ENCODE measurements at regions not wholly inside any gene's neighbourhood (a gene's known extent, or its start where the extent isn't known, plus 50 kb on each side); places are given as distances from the start of the nearest gene placed in this dataset.

DNA sequence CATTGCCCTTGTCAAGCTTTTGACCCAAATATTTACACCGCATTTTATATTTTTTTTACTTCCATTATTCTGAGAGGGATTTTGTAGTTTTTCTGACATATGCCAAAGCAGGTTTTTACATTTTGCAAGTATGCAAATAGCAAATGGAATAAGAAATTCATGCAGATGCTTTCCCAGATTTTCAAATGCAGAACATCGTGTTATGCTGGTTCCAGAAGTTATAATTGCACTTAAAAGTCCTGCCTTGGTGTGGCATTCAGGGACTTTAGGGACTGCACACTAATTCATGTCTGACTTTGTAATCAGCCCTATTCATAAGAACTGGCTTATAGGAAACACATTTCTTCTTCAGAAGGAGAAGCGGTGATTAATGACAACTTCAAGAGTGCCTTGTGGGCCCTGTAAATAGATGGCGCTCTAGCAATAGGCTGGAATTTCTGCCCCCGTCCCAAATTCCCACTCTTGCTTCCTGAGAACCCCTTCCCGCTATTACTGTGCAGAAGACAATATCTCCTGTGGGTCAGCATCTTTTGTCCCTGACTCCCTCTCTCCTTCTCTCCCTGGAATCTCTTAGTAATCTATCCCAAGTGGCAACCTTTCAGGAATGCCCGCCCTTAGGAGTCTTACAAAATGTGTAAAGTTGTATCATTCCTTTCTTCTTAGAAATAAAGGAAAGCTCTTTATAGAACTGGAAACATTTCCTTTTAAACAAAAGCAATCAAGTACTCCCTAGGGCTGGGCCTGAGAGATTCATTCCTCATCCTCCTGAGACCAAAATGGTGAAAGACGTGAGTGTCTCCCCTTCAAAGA, 264.0 kb downstream of the INHBA start:
- Histone ChIP-seq H4K20me1 (ENCODE audit: insufficient read depth) (no peaks in the 10 kb centered on the region), H3K36me3 (replicated peaks in 1 of 2; ENCODE audit: control insufficient read depth in 1 of 2, insufficient read depth in 2 of 2, low read length in 1 of 2) (no peaks in the 10 kb centered on the region), H3K9me3 (no peaks in the 10 kb centered on the region), H3K9me2 (no peaks in the 10 kb centered on the region), H3K27me3 (ENCODE audit: insufficient read depth) (no peaks in the 10 kb centered on the region), H3K4me2 (no peak overlapping the region), H3K9ac (no peak overlapping the region), H3K27ac (ENCODE audit: low read depth in 2 of 2, low read length in 1 of 2) (peak overlapping the region in 1 of 2 experiments; percentile 87; a peak in 2 of 4 replicates), H3K4me1 (ENCODE audit: control insufficient read depth in 1 of 2, insufficient read depth in 2 of 2, low read depth in 1 of 2, low read length in 1 of 2) (peaks cover 0 to 12% of the 10 kb centered on the region in 2 experiments; a peak in 2 of 4 replicates), H3F3A (replicated peaks; ENCODE audit: insufficient read depth) (no peaks in the 10 kb centered on the region), H3K79me2 (ENCODE audit: insufficient read depth) (no peaks in the 10 kb centered on the region), H2AFZ (ENCODE audit: low read depth) (no peak overlapping the region), H3K4me3 (ENCODE audit: low read depth in 2 of 2, low read length in 1 of 2) (no peak overlapping the region)
- WGBS (ENCODE audit: low lambda C conversion rate): 86% methylated on average over 8 of the region's 8 CpGs
- no peak for DNase-seq
- CTCF ChIA-PET: interaction anchor here (0.7 to 4.1 kb wide), 6 partner anchors 10 to 391 kb away, joined by 3 to 10 read pairs (median 4); no protein-coding TSS in a partner anchor
- POLR2A ChIA-PET: no interaction called here
- TF ChIP-seq, protein P1, sequence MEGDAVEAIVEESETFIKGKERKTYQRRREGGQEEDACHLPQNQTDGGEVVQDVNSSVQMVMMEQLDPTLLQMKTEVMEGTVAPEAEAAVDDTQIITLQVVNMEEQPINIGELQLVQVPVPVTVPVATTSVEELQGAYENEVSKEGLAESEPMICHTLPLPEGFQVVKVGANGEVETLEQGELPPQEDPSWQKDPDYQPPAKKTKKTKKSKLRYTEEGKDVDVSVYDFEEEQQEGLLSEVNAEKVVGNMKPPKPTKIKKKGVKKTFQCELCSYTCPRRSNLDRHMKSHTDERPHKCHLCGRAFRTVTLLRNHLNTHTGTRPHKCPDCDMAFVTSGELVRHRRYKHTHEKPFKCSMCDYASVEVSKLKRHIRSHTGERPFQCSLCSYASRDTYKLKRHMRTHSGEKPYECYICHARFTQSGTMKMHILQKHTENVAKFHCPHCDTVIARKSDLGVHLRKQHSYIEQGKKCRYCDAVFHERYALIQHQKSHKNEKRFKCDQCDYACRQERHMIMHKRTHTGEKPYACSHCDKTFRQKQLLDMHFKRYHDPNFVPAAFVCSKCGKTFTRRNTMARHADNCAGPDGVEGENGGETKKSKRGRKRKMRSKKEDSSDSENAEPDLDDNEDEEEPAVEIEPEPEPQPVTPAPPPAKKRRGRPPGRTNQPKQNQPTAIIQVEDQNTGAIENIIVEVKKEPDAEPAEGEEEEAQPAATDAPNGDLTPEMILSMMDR (IDR thresholded peaks at IDR 0.05): 0 out of 2 replicates have a peak, but pooled peaks have one; percentile 8
- TF ChIP-seq TCF12 (IDR thresholded peaks at IDR 0.05) (no peak), MXI1 (IDR thresholded peaks at IDR 0.05; ENCODE audit: low read depth, low read length) (no peak), JUND (IDR thresholded peaks at IDR 0.05) (no peak), RFX5 (IDR thresholded peaks at IDR 0.05; ENCODE audit: low read length) (no peak), RCOR1 (IDR thresholded peaks at IDR 0.05; ENCODE audit: low read length) (no peak)
- TF ChIP-seq, protein P2, sequence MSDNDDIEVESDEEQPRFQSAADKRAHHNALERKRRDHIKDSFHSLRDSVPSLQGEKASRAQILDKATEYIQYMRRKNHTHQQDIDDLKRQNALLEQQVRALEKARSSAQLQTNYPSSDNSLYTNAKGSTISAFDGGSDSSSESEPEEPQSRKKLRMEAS (IDR thresholded peaks at IDR 0.05; ENCODE audit: low read depth): no peak

DNA sequence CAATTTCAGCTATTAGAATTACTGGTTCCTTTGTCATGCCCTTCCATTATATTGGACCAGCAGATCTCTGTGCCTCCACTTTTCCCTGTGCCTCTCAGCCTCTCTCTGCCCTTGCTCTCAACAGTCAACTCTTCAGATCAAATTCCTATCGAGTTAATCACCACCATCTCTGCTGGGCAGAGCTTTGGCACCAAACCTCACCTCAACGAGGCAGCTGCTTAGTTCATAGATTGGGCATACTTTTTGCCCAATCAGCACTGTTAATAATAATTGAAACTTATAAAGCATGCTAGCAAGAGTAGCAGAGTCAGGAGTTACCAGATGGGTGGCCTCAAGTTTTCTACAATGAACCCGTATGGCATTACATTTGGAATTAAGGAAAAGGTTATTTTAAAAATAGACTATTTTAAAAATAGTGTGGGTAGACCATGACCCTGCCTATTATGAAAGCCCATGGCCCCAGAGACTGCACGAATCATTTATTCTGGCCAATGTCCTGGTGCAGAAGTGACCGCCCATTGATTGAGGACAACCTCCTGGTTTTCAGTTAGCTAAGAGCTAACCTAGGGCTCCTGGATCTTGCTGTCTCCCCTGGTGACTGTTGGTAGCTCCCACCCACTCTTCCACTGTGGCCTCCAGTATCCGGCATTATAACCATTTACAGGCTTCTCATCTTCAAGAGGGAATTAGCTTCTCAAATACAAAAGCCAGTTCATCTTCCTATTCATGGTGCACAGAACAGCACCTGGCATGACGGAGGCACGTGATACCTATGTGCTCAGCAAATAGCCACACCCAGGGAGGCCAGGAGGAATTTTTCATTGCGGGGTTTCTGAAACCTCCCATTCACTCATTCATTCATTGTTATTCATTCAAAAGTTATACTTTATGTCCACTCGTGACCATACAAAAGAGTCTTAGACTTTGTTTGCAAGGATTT, 265.4 kb downstream of the INHBA start:
- Histone ChIP-seq H3K9me2 (no peaks in the 10 kb centered on the region), H3K9ac (no peak overlapping the region), H4K20me1 (ENCODE audit: insufficient read depth) (no peaks in the 10 kb centered on the region), H3K36me3 (replicated peaks in 1 of 2; ENCODE audit: control insufficient read depth in 1 of 2, insufficient read depth in 2 of 2, low read length in 1 of 2) (no peaks in the 10 kb centered on the region), H3K4me1 (ENCODE audit: control insufficient read depth in 1 of 2, insufficient read depth in 2 of 2, low read depth in 1 of 2, low read length in 1 of 2) (peaks cover 0 to 12% of the 10 kb centered on the region in 2 experiments; a peak in 2 of 4 replicates), H2AFZ (ENCODE audit: low read depth) (no peak overlapping the region), H3K27ac (ENCODE audit: low read depth in 2 of 2, low read length in 1 of 2) (no peak overlapping the region), H3K4me3 (ENCODE audit: low read depth in 2 of 2, low read length in 1 of 2) (no peak overlapping the region), H3F3A (replicated peaks; ENCODE audit: insufficient read depth) (no peaks in the 10 kb centered on the region), H3K9me3 (no peaks in the 10 kb centered on the region), H3K79me2 (ENCODE audit: insufficient read depth) (no peaks in the 10 kb centered on the region), H3K4me2 (no peak overlapping the region), H3K27me3 (ENCODE audit: insufficient read depth) (no peaks in the 10 kb centered on the region)
- DNase-seq: no peak
- ChIA-PET POLR2A (no interaction called here), CTCF (interaction anchor here (4.1 kb wide), 1 partner anchor 259 kb away, joined by 10 read pairs; no protein-coding TSS in a partner anchor)
- 75% methylated on average over 10 of the region's 10 CpGs for WGBS (ENCODE audit: low lambda C conversion rate)
- TF ChIP-seq, protein P3, sequence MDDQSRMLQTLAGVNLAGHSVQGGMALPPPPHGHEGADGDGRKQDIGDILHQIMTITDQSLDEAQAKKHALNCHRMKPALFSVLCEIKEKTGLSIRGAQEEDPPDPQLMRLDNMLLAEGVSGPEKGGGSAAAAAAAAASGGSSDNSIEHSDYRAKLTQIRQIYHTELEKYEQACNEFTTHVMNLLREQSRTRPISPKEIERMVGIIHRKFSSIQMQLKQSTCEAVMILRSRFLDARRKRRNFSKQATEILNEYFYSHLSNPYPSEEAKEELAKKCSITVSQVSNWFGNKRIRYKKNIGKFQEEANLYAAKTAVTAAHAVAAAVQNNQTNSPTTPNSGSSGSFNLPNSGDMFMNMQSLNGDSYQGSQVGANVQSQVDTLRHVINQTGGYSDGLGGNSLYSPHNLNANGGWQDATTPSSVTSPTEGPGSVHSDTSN (IDR thresholded peaks at IDR 0.05): no peak
- TF ChIP-seq JUND (IDR thresholded peaks at IDR 0.05): peak; percentile 27; the same call in 1 of the 2 replicates
- TF ChIP-seq FOSL2 (IDR thresholded peaks at IDR 0.05; ENCODE audit: borderline replicate concordance, low read depth): peak; percentile 14; the same call in 1 of the 2 replicates

Data from SK-N-SH (cell line).